HG03342 (cell line): ENCODE measurements at regions not wholly inside any gene's neighbourhood (a gene's known extent, or its start where the extent isn't known, plus 50 kb on each side); places are given as distances from the start of the nearest gene placed in this dataset.

Experiments
- ATAC-seq: cut with Tn5 transposase; IDR thresholded peaks from one replicate; pipeline ENCODE4 v1.9.1; 2021; ENCODE audit warnings: mild to moderate bottlenecking, moderate library complexity; ENCODE audit not compliant: unreplicated experiment

DNA sequence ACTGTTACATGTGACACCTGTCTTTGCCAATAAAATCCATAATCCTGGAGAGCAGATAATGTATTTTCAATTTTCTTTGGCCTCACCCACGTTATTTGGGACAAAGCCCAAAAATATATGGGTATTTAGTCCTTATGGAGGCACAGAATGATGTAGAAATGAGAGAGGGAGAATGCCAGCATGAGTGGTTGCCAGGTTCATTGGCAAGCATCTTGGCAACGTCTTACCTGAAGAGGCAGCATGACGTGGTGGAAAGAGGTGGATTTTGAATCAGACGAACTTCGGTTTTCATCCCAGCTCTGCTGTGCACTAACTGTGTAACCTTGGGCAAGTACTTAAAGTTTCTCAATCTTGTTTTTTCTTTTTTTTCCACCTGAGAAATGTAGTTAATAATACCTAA is 969.6 kb upstream of the PIK3C3 start:
- ATAC-seq = no peak

DNA sequence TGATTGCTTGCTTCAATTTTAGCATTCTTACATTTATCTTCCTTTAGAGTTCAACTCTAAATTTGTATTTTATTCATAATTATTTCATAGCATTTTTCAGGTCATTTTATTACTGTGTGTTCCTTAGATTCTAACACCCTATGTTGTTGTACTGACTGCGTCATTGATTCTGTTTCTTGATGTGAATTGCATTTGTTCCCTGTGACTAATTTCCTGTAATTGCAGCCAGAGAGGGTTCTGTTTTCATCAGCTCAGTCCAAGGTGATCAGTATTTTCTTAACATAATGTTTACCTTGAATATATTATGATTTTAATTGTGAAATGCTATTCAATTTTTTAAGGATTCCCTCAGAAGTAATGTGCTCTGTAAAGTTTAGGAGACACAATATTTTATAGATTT is 970.2 kb upstream of the PIK3C3 start:
- ATAC-seq = no peak

DNA sequence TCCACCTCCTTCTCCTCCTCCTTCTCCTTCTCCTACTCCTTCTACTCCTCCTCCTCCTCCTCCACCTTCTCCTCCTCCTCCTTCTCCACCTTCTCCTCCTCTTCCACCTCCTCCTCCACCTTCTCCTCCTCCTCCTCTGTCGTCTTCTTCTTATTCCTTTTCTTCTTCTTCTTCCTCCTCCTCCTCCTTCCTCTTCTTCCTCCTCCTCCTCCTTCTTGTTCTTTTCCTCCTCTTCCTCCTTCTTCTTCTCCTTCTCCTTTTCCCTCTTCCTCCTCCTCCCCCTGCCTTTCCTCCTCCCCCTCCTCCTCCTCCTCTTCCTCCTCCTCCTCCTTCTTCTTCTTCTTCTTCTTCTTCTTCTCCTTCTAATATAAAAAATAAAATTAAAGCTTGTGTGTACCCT is 971.2 kb upstream of the PIK3C3 start:
- no peak for ATAC-seq

- ATAC-seq = no peak
Measured at GRCh38 chr18:40980171-40980570, 974.9 kb upstream of the PIK3C3 start.

DNA sequence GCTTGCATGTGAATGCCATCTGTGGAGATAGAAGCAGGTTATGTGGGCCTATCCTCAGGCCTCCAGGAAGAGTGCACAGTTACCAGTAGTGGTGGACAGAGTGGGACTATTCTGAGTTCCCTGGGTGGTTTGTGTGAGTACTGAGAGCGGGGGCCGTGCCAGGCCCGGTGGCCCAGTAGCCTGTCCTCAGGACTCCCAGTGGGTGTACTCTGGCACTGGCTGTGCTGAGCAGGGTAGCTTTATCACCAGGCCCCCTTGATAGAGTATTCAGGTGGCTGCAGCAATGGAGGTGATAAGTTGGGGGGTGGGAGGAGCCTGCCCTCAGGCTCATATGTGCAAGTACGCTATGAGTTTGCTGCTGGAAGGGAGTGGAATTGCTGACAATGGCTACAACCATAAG is 979.0 kb upstream of the PIK3C3 start:
- no peak for ATAC-seq

DNA sequence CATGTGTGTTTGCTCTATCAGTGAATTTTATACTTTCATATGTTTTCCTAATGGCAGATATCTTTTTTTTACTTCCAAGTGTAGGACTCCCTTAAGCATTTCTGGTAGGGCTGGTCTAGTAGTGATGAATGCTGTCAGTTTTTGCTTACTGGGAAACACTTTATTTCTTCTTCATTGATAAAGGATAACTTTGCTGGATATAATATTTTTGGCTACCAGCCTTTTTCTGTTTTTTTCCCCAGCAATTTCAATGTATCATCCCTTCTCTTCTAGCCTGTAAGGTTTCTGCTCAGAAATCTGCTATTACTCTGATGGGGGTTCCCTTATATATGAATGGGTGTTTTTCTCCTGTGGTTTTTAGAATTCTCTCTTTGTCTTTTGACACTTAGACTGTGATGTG is 980.6 kb upstream of the PIK3C3 start:
- no peak for ATAC-seq

DNA sequence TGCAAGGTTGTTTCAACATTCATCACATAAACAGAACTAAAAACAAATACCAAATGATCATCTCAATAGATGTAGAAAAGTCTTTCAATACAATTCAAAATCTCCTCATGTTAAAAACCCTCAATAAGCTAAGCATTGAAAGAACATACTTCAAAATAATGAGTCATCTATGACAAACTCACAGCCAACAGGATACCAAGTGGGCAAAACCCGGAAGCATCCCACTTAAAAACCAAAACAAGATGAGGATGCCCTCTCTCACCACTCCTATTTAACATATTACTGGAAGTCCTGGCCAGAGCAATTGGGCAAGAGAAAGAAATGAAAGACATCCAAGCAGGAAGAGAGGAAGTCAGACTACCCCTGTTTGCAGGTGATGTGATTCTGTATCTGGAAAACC is 992.2 kb upstream of the PIK3C3 start:
- no peak for ATAC-seq

GRCh38 chr18:40957533-40958070 is 997.4 kb upstream of the PIK3C3 start:
- ATAC-seq = no peak

GRCh38 chr18:40956213-40956612 is 998.8 kb upstream of the PIK3C3 start:
- ATAC-seq = no peak

DNA sequence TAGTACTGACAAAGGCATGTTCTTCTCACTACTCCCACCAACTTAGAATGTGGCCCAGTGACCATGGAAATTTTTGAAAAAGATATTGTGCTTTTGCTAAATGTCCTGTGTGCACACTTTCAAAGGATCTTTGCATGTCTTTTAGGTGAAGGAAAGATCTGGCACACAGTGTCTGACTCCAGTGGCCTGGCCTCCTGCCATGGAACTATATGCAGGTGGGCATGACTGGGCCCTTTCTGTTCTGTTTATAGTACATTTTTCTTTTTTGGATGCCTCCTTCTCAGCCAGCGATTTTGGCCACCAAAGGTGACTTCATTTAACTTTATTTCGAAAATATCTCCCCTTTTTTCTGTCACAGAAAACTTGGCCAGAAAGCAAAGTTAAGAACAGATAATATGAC is 999.7 kb upstream of the PIK3C3 start:
- ATAC-seq = no peak

DNA sequence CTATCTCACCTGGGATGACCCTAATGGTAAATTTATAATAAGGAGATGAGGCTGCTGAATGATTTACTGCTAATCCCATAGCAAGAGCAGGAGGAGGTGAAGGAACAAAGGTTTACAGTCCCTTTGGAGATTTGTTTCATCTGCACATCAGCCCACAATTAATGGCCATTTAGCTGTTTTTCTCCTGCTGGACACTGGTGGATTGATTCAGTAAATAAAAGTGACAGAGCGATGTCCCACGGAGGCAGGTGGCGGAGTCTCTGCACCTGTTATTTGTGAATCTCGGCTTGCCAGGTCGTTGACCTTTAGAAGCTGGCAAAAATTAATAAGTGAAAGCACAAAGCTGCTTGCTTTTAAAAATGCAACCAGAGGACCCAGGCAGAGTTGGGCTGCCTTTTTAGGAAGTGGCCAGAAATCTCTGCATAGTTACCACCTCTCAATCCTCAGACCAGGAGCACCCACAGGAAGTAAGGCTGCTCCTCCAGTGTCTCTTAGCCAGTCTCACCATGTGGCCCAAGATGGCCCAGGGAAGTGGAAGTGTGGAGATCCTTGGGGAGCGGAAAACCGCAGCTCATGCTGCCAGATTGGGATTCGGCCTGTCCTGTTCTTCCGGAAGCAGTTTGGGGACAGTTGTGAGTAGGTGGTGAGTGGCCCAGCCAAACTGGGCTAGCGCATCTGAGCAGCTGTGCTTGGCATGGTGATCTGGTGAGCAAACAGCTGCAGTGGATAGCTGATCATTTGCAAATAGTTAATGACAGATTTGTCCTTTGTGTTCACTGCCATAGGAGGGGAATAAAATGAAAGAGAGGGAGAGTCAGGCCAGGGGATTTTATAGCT is 1005.7 kb upstream of the PIK3C3 start:
- ATAC-seq = no peak

- no peak for ATAC-seq
Measured at GRCh38 chr18:40944576-40944975, 1010.5 kb upstream of the PIK3C3 start.

- no peak for ATAC-seq
Measured at GRCh38 chr18:40939656-40940515, 1015.1 kb upstream of the PIK3C3 start.

- ATAC-seq = no peak
Measured at GRCh38 chr18:40938615-40939014, 1016.4 kb upstream of the PIK3C3 start.

- ATAC-seq = no peak
Measured at GRCh38 chr18:40937386-40937785, 1017.6 kb upstream of the PIK3C3 start.

- ATAC-seq = no peak
Measured at GRCh38 chr18:40935423-40935822, 1019.6 kb upstream of the PIK3C3 start.

DNA sequence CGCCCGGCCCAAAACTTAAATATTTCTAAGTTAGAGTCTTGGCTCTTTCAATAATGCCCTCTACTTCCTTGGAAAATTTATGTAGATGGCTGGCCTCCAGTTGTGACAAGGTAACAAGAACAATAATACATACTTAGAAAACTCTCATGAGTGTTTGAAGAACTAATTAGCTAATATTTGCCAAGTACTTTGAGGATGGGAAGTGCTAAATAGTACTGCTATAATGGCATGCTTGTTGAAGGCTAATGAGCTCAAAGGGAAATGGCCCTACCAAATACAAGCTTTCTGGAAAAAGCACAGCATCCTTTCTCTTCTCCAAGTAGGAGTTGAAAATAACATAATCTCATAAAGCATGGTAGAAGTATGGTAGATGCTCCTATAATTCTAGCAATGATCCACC is 1022.2 kb upstream of the PIK3C3 start:
- no peak for ATAC-seq

GRCh38 chr18:40930211-40930882 is 1024.7 kb upstream of the PIK3C3 start:
- ATAC-seq = no peak

- no peak for ATAC-seq
Measured at GRCh38 chr18:40929399-40929798, 1025.6 kb upstream of the PIK3C3 start.

DNA sequence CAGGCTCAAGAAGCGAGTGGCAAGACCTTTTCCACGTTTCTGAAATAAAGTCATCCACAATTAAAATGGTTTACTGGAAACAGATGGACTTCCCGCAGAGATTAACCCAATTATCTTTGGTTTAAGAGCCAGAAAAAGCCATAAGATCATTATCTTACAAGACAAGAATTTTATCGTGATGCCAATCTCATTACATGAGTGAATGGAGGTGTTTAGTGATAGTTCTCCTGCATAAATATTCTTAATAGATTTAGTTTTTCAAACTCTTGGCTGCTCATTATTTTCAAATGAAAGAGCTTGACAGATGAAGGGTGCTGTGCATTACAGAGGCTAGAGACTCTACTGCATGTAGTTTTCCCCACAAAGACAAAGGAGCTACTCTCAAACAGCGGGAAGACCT is 1028.4 kb upstream of the PIK3C3 start:
- no peak for ATAC-seq

DNA sequence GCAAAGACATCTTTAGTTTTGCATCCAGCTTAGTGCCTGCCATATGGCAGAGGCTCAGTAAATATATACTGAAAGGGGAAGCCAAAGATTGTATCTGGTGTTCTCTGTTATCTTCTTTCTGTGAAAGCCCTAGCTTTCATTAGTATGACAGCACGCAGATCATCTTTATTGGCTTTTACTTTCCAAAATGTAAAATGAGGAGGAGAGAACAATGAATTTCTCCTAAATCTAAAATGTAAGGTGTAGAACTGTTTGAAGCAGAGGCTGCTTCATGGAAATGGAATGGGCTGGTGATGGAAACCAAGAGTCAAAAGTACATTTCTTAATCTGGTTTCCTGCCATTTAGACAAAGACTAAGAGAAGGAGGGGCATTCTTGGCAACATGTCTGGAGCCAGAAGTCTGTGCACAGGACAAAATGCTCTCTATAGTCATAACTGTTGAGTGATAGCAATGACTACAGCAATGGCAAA is 1029.9 kb upstream of the PIK3C3 start:
- ATAC-seq = no peak
